Right lobe of liver (tissue), 6 donors: ENCODE measurements at regions not wholly inside any gene's neighbourhood (a gene's known extent, or its start where the extent isn't known, plus 50 kb on each side); places are given as distances from the start of the nearest gene placed in this dataset.

ENCODE experiments used
- ATAC-seq, 4 donors: fragments of 200-7000 bp; cut with Tn5 transposase; one replicate each; pipeline ENCODE4 v1.9.1; 2020; ENCODE audit warnings: mild to moderate bottlenecking in 4 of 4, moderate library complexity in 4 of 4
- DNase-seq, 3 donors: peaks; one replicate each; pipeline ENCODE4 v3.0.0-alpha.2; 2020
- H3K27ac ChIP-seq, 3 donors: fragments of 200-600 bp; one replicate each; pipeline ENCODE4 v1.8.0; 2022
- H3K27me3 ChIP-seq, 2 donors: fragments of 200-600 bp; one replicate each; pipeline ENCODE4 v1.8.0; 2022
- H3K36me3 ChIP-seq, 4 donors: fragments of 200-600 bp; sonication (generic) in 1 of 4; one replicate each; pipeline versions ENCODE4 v1.5.1 to v1.8.0; 2017 to 2022; ENCODE audit warnings: control low read depth in 1 of 4
- H3K4me1 ChIP-seq, 4 donors: fragments of 200-600 bp; sonication (generic) in 1 of 4; one replicate each; pipeline versions ENCODE4 v1.5.1 to v1.8.0; 2017 to 2022; ENCODE audit warnings: control low read depth in 1 of 4
- H3K4me3 ChIP-seq, 3 donors: fragments of 200-600 bp; one replicate each; pipeline ENCODE4 v1.8.0; 2022
- H3K9me3 ChIP-seq, 4 donors: fragments of 200-600 bp; sonication (generic) in 1 of 4; one replicate each; pipeline versions ENCODE4 v1.5.1 to v1.8.0; 2017 to 2022; ENCODE audit warnings: control low read depth in 1 of 4
- CTCF ChIP-seq, 4 donors: fragments of 200-600 bp in 3 of 4; fragments of 450-650 bp in 1 of 4; IDR thresholded peaks; one replicate each; pipeline versions ENCODE4 v1.5.1 to v1.8.0; 2016 to 2022; ENCODE audit warnings: antibody characterized with exemption in 4 of 4, mild to moderate bottlenecking in 2 of 4
- POLR2A ChIP-seq: fragments of 450-650 bp; IDR thresholded peaks from one replicate; pipeline ENCODE4 v1.6.1; 2017; ENCODE audit warnings: antibody characterized with exemption, mild to moderate bottlenecking
- WGBS: methylation state at CpG from one replicate; pipeline ENCODE4 v1.1.6; 2018; ENCODE audit warnings: low coverage, low lambda C conversion rate; ENCODE audit not compliant: insufficient coverage; ENCODE audit errors: missing lambda C conversion rate; 5-methylcytosine and 5-hydroxymethylcytosine counted together
- intact Hi-C, 2 donors: fragments of 100-400 bp; cut with DNase I; formaldehyde crosslinking; loops; one replicate each; pipeline versions ENCODE4 v1.11.2 to v1.14.1; 2022
- donor health status: DM: no; HTN: yes; CAD: no.
- donor health status: DM: no; HTN: no; CAD: no.
- donor health status: DM: no; HTN: no; CAD: no.
- donor health status: DM: no; HTN: yes; CAD: no.
- donor health status: DM: no; HTN: yes; CAD: no.

- ATAC-seq: no peak
- no peak overlapping the region for H3K27ac ChIP-seq
- no peaks in the 10 kb centered on the region for H3K27me3 ChIP-seq
- 71% methylated on average over 4 of the region's 4 CpGs for WGBS
- no peaks in the 10 kb centered on the region for H3K4me1 ChIP-seq
- no peak overlapping the region for H3K4me3 ChIP-seq
- no peaks in the 10 kb centered on the region for H3K36me3 ChIP-seq
- H3K9me3 ChIP-seq: no peaks in the 10 kb centered on the region
- DNase-seq: no peak
- TF ChIP-seq POLR2A (no peak), CTCF (IDR thresholded peaks at IDR 0.05) (no peak)
- intact Hi-C loops: no loop called here
These were observed 51.3 kb upstream of the WIPF1 start for GRCh38 chr2:174648896-174649295.
